ENCODE measurements at regions not wholly inside any gene's neighbourhood (a gene's known extent, or its start where the extent isn't known, plus 50 kb on each side); places are given as distances from the start of the nearest gene placed in this dataset.

DNA sequence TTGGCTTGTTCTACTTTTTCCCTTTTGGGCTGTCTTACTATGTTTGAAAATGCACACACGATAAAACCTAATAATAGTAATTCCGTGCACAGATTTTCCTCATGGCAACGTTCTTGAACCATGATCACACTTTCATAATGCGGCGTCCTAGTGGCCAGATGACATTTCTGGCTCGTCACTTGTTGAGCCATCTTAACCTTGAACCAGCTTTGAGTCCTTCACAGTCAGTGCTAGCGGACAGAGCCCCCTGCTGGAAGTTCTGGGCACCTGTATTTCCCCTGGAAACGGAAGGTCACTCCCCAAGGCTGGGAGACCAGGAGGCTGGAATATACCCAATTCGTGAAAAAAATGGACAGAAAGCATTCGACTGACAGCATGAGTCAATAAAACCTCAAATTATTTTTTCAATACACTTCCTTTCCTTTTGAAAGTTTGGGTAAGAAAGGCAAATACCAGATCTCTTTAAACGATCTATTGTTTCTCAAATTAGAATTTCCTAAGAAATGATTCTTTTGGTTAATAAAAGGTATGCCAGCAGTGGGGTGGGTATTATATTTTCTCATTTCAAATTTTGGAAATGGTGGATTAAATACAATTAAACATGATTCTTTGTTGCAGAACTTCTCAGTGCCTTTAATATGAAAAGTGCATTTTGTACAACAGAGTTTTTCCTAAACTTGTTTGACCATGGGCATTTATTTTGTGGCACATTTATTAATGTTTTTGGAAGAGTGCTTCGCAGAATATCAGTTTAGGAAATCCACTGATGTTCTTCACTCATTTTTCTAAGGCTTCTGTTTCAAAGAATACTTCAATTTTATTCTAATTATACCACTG is 542.3 kb downstream of the QKI start (continued):
- TF ChIP-seq ZNF687 (CRISPR knock-in tag; IDR thresholded peaks at IDR 0.05) (no peak), ZNF441 (CRISPR knock-in tag; IDR thresholded peaks at IDR 0.05; ENCODE audit: borderline replicate concordance) (no peak), PRDM10 (CRISPR knock-in tag; IDR thresholded peaks at IDR 0.05; ENCODE audit: low read depth) (no peak), GATAD2A (CRISPR knock-in tag; IDR thresholded peaks at IDR 0.05) (peak; percentile 61), CHCHD3 (CRISPR knock-in tag; IDR thresholded peaks at IDR 0.05) (no peak), HOXA3 (CRISPR knock-in tag; IDR thresholded peaks at IDR 0.05) (0 out of 2 replicates have a peak, but pooled peaks have one; percentile 20), ZNF614 (CRISPR knock-in tag; IDR thresholded peaks at IDR 0.05; ENCODE audit: borderline replicate concordance) (peak; percentile 22; the same call in 1 of the 2 replicates), ZHX2 (IDR thresholded peaks at IDR 0.05; ENCODE audit: low read depth) (no peak), ZHX2 (CRISPR knock-in tag; IDR thresholded peaks at IDR 0.05; ENCODE audit: borderline replicate concordance) (no peak), TBX3 (IDR thresholded peaks at IDR 0.05; ENCODE audit: borderline replicate concordance) (no peak)
- TF ChIP-seq, protein P1, sequence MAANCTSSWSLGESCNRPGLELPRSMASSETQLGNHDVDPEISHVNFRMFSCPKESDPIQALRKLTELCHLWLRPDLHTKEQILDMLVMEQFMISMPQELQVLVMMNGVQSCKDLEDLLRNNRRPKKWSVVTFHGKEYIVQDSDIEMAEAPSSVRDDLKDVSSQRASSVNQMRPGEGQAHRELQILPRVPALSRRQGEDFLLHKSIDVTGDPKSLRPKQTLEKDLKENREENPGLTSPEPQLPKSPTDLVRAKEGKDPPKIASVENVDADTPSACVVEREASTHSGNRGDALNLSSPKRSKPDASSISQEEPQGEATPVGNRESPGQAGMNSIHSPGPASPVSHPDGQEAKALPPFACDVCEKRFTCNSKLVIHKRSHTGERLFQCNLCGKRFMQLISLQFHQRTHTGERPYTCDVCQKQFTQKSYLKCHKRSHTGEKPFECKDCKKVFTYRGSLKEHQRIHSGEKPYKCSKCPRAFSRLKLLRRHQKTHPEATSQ (CRISPR knock-in tag; IDR thresholded peaks at IDR 0.05; ENCODE audit: borderline replicate concordance), result no peak

Data from HepG2 (cell line).